ENCODE measurements at regions not wholly inside any gene's neighbourhood (a gene's known extent, or its start where the extent isn't known, plus 50 kb on each side); places are given as distances from the start of the nearest gene placed in this dataset.
A peak's percentile ranks its signal among the peaks of the same experiment; 100 is the strongest.
"Not testable (repeated sequence)": the region's sequence is repeated elsewhere in the genome, so short reads cannot be mapped to it uniquely, and the experiment has no call there.

DNA sequence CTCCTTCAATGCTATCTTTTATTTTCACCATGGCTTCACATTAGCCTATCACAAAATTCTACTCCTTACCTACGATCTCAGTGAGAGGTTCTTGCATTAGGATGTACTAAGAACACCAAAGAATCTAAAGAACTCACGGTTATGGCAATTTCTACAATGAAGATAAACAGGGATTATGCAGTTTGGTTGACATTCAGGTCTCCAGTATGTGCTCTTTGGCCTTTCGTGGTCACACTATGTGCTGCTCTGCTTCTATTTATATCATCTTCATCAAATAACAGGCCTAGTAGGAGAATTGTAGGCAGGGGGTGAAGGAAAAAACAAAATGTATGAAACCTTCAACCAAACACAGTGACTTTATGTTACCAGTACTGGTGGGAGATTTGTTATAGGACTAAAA, 194.0 kb upstream of the SAMSN1 start:
- H3K4me3 ChIP-seq, result no peak overlapping the region
- DNase-seq (no peak), ATAC-seq (no peak)
- H3K36me3 ChIP-seq, result no peaks in the 10 kb centered on the region
- H3K27ac ChIP-seq, result no peak overlapping the region
- no peak for TF ChIP-seq CTCF (IDR thresholded peaks at IDR 0.05 in 4 of 5, conservative IDR thresholded peaks at IDR 0.05 in 1 of 5)
- TF ChIP-seq POLR2A (IDR thresholded peaks at IDR 0.05), result no peak
- no peaks in the 10 kb centered on the region for H3K4me1 ChIP-seq
- H3K9me3 ChIP-seq, result no peaks in the 10 kb centered on the region
- no peaks in the 10 kb centered on the region for H3K27me3 ChIP-seq
- intact Hi-C loops (cut with DNase I; ENCODE audit: low total_unique reads) (no loop called here), in situ Hi-C loops (cut with MboI; ENCODE audit: low sequenced_read_pairs in 4 of 4) (no loop called here)

DNA sequence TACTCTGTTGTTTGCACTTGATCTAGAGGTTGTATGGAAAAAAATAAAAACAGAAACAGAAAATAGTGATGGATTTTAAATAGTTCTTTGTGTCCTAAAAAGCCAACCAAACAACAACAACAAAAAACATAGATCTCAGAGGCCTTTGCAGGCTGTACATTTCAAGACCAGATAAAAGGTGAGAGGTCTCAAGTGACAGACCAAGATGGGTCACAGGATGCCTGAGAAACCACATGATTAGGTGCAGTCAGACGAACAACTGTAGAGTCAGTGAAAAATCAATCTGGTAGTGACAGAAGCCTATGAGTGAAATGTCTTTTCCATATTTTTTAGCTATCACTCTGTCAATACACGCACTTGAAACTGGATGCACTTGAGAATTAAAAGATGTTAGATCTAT, 193.5 kb upstream of the SAMSN1 start:
- Histone ChIP-seq H3K27ac (no peak overlapping the region), H3K36me3 (no peaks in the 10 kb centered on the region), H3K4me3 (no peak overlapping the region), H3K27me3 (no peaks in the 10 kb centered on the region), H3K4me1 (no peaks in the 10 kb centered on the region), H3K9me3 (no peaks in the 10 kb centered on the region)
- no peak for ATAC-seq
- no peak for TF ChIP-seq CTCF (IDR thresholded peaks at IDR 0.05 in 4 of 5, conservative IDR thresholded peaks at IDR 0.05 in 1 of 5)
- TF ChIP-seq POLR2A (IDR thresholded peaks at IDR 0.05), result no peak
- intact Hi-C loops (cut with DNase I; ENCODE audit: low total_unique reads) (no loop called here), in situ Hi-C loops (cut with MboI; ENCODE audit: low sequenced_read_pairs in 4 of 4) (no loop called here)
- DNase-seq, result no peak

- in situ Hi-C loops (cut with MboI; ENCODE audit: low sequenced_read_pairs in 4 of 4); DNase-seq; H3K4me3 ChIP-seq; intact Hi-C loops (cut with DNase I; ENCODE audit: low total_unique reads); H3K27me3 ChIP-seq; H3K9me3 ChIP-seq; H3K36me3 ChIP-seq; H3K4me1 ChIP-seq; H3K27ac ChIP-seq; ATAC-seq: not testable (repeated sequence)
These were observed 192.5 kb upstream of the SAMSN1 start for GRCh38 chr21:14738576-14738975.

- Histone ChIP-seq H3K4me3 (no peak overlapping the region), H3K4me1 (no peaks in the 10 kb centered on the region), H3K9me3 (no peaks in the 10 kb centered on the region), H3K36me3 (no peaks in the 10 kb centered on the region), H3K27ac (no peak overlapping the region), H3K27me3 (no peaks in the 10 kb centered on the region)
- intact Hi-C loops (cut with DNase I; ENCODE audit: low total_unique reads) (no loop called here), in situ Hi-C loops (cut with MboI; ENCODE audit: low sequenced_read_pairs in 4 of 4) (no loop called here)
- no peak for TF ChIP-seq POLR2A (IDR thresholded peaks at IDR 0.05)
- TF ChIP-seq CTCF (IDR thresholded peaks at IDR 0.05 in 4 of 5, conservative IDR thresholded peaks at IDR 0.05 in 1 of 5), result peak in 1 of 5 experiments; percentile 18
- DNase-seq (no peak), ATAC-seq (no peak)
These were observed 191.8 kb upstream of the SAMSN1 start for GRCh38 chr21:14737922-14738321.

DNA sequence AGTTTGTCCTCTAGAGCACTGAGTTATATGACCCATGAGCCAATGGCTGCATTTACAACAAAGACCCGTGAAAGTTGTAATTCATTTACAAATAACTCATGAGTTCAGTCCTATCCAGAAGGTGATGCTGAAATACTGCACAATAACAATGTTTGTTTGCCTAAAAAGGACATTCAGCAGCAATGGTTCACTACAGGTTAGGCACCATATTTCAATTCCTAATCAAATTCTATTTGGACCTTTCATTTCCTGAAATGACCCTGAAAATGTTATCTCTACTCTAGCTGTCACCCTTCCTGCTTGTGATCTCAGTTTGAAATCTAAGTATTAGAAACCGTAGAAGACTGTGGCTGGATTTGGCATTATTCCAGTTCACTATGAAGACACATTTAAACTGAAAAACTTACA, 191.2 kb upstream of the SAMSN1 start:
- in situ Hi-C loops (cut with MboI; ENCODE audit: low sequenced_read_pairs in 4 of 4), result no loop called here
- Histone ChIP-seq H3K4me3 (no peak overlapping the region), H3K27ac (no peak overlapping the region), H3K27me3 (no peaks in the 10 kb centered on the region), H3K4me1 (no peaks in the 10 kb centered on the region), H3K9me3 (no peaks in the 10 kb centered on the region), H3K36me3 (no peaks in the 10 kb centered on the region)
- no peak for TF ChIP-seq CTCF (IDR thresholded peaks at IDR 0.05 in 4 of 5, conservative IDR thresholded peaks at IDR 0.05 in 1 of 5)
- TF ChIP-seq POLR2A (IDR thresholded peaks at IDR 0.05), result no peak
- intact Hi-C loops (cut with DNase I; ENCODE audit: low total_unique reads), result no loop called here
- DNase-seq (no peak), ATAC-seq (no peak)
